PC-3 (cell line): ENCODE measurements at regions not wholly inside any gene's neighbourhood (a gene's known extent, or its start where the extent isn't known, plus 50 kb on each side); places are given as distances from the start of the nearest gene placed in this dataset.
A peak's percentile ranks its signal among the peaks of the same experiment; 100 is the strongest.

Experiments
- ATAC-seq: fragments of 200-7000 bp; cut with Tn5 transposase; 2 replicates; pipeline ENCODE4 v1.9.1; 2020; ENCODE audit warnings: mild to moderate bottlenecking, moderate library complexity
- BruUV-seq: library from RNA; stranded (reverse); fragments of 400-500 nt; replicated peaks from 2 replicates; lab custom pipeline; 2021; lab: Mats Ljungman, UMichigan
- CTCF ChIA-PET: fragments of 300-600 bp; sonication (Branson Sonifier 250); formaldehyde crosslinking; loops from one replicate; lab custom pipeline; 2022; ENCODE audit warnings: antibody characterized with exemption; lab: Charles Lee
- POLR2A ChIA-PET: fragments of 300-600 bp; sonication (Branson Sonifier 250); formaldehyde crosslinking; loops from one replicate; lab custom pipeline; 2022; ENCODE audit warnings: antibody characterized with exemption; ENCODE audit not compliant: unreplicated experiment; lab: Charles Lee
- DNase-seq: peaks from one replicate; pipeline ENCODE4 v3.0.0-alpha.2; 2015
- H2AFZ ChIP-seq: fragments of 300-600 bp; sonication (generic); 2 replicates; pipeline ENCODE4 v1.6.0; 2016; ENCODE audit warnings: antibody characterized with exemption, low read length
- H3F3A ChIP-seq: fragments of 300-600 bp; sonication (generic); one replicate; pipeline ENCODE4 v1.6.0; 2017; ENCODE audit warnings: antibody characterized with exemption, low read length, control low read depth, mild to moderate bottlenecking; ENCODE audit not compliant: unreplicated experiment
- H3K27ac ChIP-seq: fragments of 300-600 bp; sonication (generic); 2 replicates; pipeline ENCODE4 v1.5.1; 2016; ENCODE audit warnings: mild to moderate bottlenecking, low read length
- H3K27me3 ChIP-seq: fragments of 300-600 bp; sonication (generic); 2 replicates; pipeline ENCODE4 v1.6.1; 2016; ENCODE audit warnings: low read length, mixed read lengths
- H3K36me3 ChIP-seq: fragments of 300-600 bp; sonication (generic); 2 replicates; pipeline ENCODE4 v1.6.1; 2016; ENCODE audit warnings: low read depth, mixed run types, low read length, mixed read lengths
- H3K4me1 ChIP-seq: fragments of 300-600 bp; sonication (generic); 2 replicates; pipeline ENCODE4 v1.5.1; 2016; ENCODE audit warnings: low read length; ENCODE audit not compliant: insufficient read depth
- H3K4me2 ChIP-seq: fragments of 300-600 bp; sonication (generic); 2 replicates; pipeline ENCODE4 v1.6.0; 2016; ENCODE audit warnings: low read length
- H3K4me3 ChIP-seq: fragments of 300-600 bp; sonication (generic); 2 replicates; pipeline ENCODE4 v1.5.1; 2016; ENCODE audit warnings: mild to moderate bottlenecking, low read length, mixed read lengths
- H3K79me2 ChIP-seq: fragments of 300-600 bp; sonication (generic); 2 replicates; pipeline ENCODE4 v1.6.1; 2017; ENCODE audit warnings: low read length, mixed read lengths
- H3K9ac ChIP-seq: fragments of 300-600 bp; sonication (generic); 2 replicates; pipeline ENCODE4 v1.6.0; 2016; ENCODE audit warnings: mild to moderate bottlenecking, low read length
- H3K9me2 ChIP-seq: fragments of 300-600 bp; sonication (generic); replicated peaks from 2 replicates; pipeline ENCODE4 v1.6.1; 2016; ENCODE audit warnings: mixed run types, low read length, mixed read lengths
- H3K9me3 ChIP-seq: fragments of 300-600 bp; sonication (generic); 2 replicates; pipeline ENCODE4 v1.6.1; 2016; ENCODE audit warnings: low read length, mixed read lengths
- H4K20me1 ChIP-seq: fragments of 300-600 bp; sonication (generic); 2 replicates; pipeline ENCODE4 v1.6.1; 2016; ENCODE audit warnings: low read length, mixed read lengths
- CTCF ChIP-seq: fragments of 300-600 bp; sonication (generic); conservative IDR thresholded peaks from 2 replicates; pipeline ENCODE4 v1.5.1; 2017; ENCODE audit warnings: antibody characterized with exemption, low read depth, mild to moderate bottlenecking, low read length
- EZH2 ChIP-seq: fragments of 300-600 bp; sonication (generic); IDR thresholded peaks from one replicate; pipeline ENCODE4 v1.6.1; 2017; ENCODE audit warnings: antibody characterized with exemption, mild to moderate bottlenecking, low read length; ENCODE audit not compliant: unreplicated experiment
- EZH2phosphoT487 ChIP-seq: fragments of 300-600 bp; sonication (generic); IDR thresholded peaks from 2 replicates; pipeline ENCODE4 v1.6.1; 2018; ENCODE audit warnings: mild to moderate bottlenecking, antibody characterized with exemption, low read length, borderline replicate concordance
- intact Hi-C: fragments of 100-400 bp; cut with micrococcal nuclease; formaldehyde crosslinking; loops from 2 replicates; pipeline ENCODE4 v1.9.0; 2023

- H3K27me3 ChIP-seq, result no peaks in the 10 kb centered on the region
- intact Hi-C loops, result no loop called here
- BruUV-seq, result no TSS peak
These were observed 529.7 kb downstream of the TBC1D32 start for GRCh38 chr6:120804612-120805011.

GRCh38 chr6:120786682-120787081, 547.6 kb downstream of the TBC1D32 start:
- H3K9ac ChIP-seq, result no peak overlapping the region
- no peak overlapping the region for H2AFZ ChIP-seq
- H3K27ac ChIP-seq, result no peak overlapping the region
- H3K27me3 ChIP-seq, result no peaks in the 10 kb centered on the region
- H3K4me3 ChIP-seq, result no peak overlapping the region
- CTCF ChIA-PET, result no interaction called here
- intact Hi-C loops, result no loop called here
- no peaks in the 10 kb centered on the region for H3K9me3 ChIP-seq
- H3K9me2 ChIP-seq, result no peaks in the 10 kb centered on the region
- no peaks in the 10 kb centered on the region for H3K79me2 ChIP-seq
- TF ChIP-seq CTCF (no peak), EZH2 (no peak), EZH2phosphoT487 (no peak)
- H3K4me2 ChIP-seq, result no peak overlapping the region
- no peaks in the 10 kb centered on the region for H3K36me3 ChIP-seq
- ATAC-seq (no peak), DNase-seq (no peak)
- no peaks in the 10 kb centered on the region for H3F3A ChIP-seq
- POLR2A ChIA-PET, result no interaction called here
- no peaks in the 10 kb centered on the region for H3K4me1 ChIP-seq
- BruUV-seq, result no TSS peak
- H4K20me1 ChIP-seq, result no peaks in the 10 kb centered on the region

More at GRCh38 chr6:120804612-120805011, 529.7 kb downstream of the TBC1D32 start:
- no peaks in the 10 kb centered on the region for H4K20me1 ChIP-seq
- H3K27ac ChIP-seq, result peak overlapping the region; percentile 46
- H3K79me2 ChIP-seq, result no peaks in the 10 kb centered on the region
- TF ChIP-seq CTCF, result no peak
- TF ChIP-seq EZH2phosphoT487, result no peak
- TF ChIP-seq EZH2, result no peak
- no peak overlapping the region for H3K9ac ChIP-seq
- no peaks in the 10 kb centered on the region for H3K36me3 ChIP-seq
- no peak for ATAC-seq
- CTCF ChIA-PET, result no interaction called here
- H3F3A ChIP-seq, result no peaks in the 10 kb centered on the region
- DNase-seq, result no peak
- POLR2A ChIA-PET, result no interaction called here
- no peak overlapping the region for H2AFZ ChIP-seq
- peak overlapping the region; percentile 64; the same call in 1 of the 2 replicates for H3K4me2 ChIP-seq
- no peaks in the 10 kb centered on the region for H3K9me3 ChIP-seq
- H3K9me2 ChIP-seq, result no peaks in the 10 kb centered on the region
- no peak overlapping the region for H3K4me3 ChIP-seq
- peaks cover 7% of the 10 kb centered on the region; the same call in 1 of the 2 replicates for H3K4me1 ChIP-seq

DNA sequence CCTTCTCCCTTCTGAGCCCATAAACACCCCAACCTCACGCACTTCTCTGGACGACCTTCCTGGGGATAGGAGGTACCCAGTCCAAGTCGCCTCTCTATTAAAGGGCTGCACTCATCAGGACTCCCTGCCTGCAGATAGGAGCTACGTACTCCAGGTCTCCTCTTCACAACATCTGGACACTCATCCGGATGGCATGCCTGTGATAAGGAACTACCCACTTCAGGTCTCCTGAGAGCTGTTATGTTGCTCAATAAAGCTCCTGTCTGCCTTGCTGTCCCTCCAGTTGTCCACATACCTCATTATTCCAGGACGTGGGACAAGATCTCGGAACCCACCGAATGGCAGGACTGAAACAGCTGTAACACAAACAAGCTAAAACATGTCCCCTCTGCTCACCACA, 548.0 kb downstream of the TBC1D32 start:
- Histone ChIP-seq H3K9ac (no peak overlapping the region), H3K79me2 (no peaks in the 10 kb centered on the region), H4K20me1 (no peaks in the 10 kb centered on the region), H3K9me3 (no peaks in the 10 kb centered on the region), H3K4me3 (no peak overlapping the region), H2AFZ (no peak overlapping the region), H3K27ac (no peak overlapping the region), H3K9me2 (no peaks in the 10 kb centered on the region), H3K4me1 (no peaks in the 10 kb centered on the region), H3K36me3 (no peaks in the 10 kb centered on the region), H3K27me3 (no peaks in the 10 kb centered on the region), H3F3A (no peaks in the 10 kb centered on the region), H3K4me2 (no peak overlapping the region)
- intact Hi-C loops, result no loop called here
- TF ChIP-seq EZH2phosphoT487 (no peak), EZH2 (no peak), CTCF (no peak)
- BruUV-seq, result no TSS peak
- ChIA-PET POLR2A (no interaction called here), CTCF (no interaction called here)
- DNase-seq, result no peak
- no peak for ATAC-seq
